ENCODE measurements at regions not wholly inside any gene's neighbourhood (a gene's known extent, or its start where the extent isn't known, plus 50 kb on each side); places are given as distances from the start of the nearest gene placed in this dataset.

DNA sequence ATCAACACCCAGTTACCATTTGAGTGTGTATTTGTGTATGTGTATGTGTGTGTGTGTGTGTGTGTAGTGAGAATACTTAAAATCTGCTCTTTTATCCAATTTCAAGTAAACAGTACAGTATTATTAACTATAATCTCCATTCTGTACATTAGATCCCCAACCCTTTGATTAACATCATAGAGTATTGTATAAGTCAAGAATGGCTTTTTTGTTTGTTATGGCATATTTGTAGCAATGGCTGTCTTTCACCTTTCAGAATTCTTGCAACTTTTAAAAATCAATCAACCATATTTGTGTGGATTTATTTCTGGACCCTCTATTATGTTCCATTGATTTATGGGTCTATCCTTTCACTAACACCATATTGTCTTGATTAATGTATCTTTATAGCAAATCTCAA, 779.3 kb upstream of the MIR17HG start:
- no peak for TF ChIP-seq POLR2A (IDR thresholded peaks at IDR 0.05)
- TF ChIP-seq, protein P1, sequence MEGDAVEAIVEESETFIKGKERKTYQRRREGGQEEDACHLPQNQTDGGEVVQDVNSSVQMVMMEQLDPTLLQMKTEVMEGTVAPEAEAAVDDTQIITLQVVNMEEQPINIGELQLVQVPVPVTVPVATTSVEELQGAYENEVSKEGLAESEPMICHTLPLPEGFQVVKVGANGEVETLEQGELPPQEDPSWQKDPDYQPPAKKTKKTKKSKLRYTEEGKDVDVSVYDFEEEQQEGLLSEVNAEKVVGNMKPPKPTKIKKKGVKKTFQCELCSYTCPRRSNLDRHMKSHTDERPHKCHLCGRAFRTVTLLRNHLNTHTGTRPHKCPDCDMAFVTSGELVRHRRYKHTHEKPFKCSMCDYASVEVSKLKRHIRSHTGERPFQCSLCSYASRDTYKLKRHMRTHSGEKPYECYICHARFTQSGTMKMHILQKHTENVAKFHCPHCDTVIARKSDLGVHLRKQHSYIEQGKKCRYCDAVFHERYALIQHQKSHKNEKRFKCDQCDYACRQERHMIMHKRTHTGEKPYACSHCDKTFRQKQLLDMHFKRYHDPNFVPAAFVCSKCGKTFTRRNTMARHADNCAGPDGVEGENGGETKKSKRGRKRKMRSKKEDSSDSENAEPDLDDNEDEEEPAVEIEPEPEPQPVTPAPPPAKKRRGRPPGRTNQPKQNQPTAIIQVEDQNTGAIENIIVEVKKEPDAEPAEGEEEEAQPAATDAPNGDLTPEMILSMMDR (IDR thresholded peaks at IDR 0.05) = no peak

Measured in thyroid gland (tissue), 4 donors.